GM12892 (cell line): ENCODE measurements at regions not wholly inside any gene's neighbourhood (a gene's known extent, or its start where the extent isn't known, plus 50 kb on each side); places are given as distances from the start of the nearest gene placed in this dataset.

ENCODE experiments used
- DNase-seq: peaks from one replicate; pipeline ENCODE4 v3.0.0; 2011; ENCODE audit not compliant: insufficient read length
- FAIRE-seq: peaks from 2 replicates; lab custom pipeline; 2011; peaks lifted over from hg19 to GRCh38; lab: Jason Lieb, UNC
- POLR2A ChIP-seq: IDR thresholded peaks from 2 replicates; pipeline ENCODE4 v1.6.1; 2011; ENCODE audit warnings: low read depth, low read length, control low read depth
- POLR2AphosphoS5 ChIP-seq: IDR thresholded peaks from 2 replicates; pipeline ENCODE4 v1.6.1; 2011; ENCODE audit warnings: low read depth, low read length, control low read depth
- TAF1 ChIP-seq: IDR thresholded peaks from 2 replicates; pipeline ENCODE4 v1.6.1; 2011; ENCODE audit warnings: low read depth, mild to moderate bottlenecking, control low read depth, low read length, borderline replicate concordance

GRCh38 chr2:41985573-41986095, 62.2 kb upstream of the PKDCC start:
- TF ChIP-seq TAF1: no peak
- TF ChIP-seq POLR2AphosphoS5: no peak
- TF ChIP-seq POLR2A: no peak
- DNase-seq: no peak
- FAIRE-seq: no peak

DNA sequence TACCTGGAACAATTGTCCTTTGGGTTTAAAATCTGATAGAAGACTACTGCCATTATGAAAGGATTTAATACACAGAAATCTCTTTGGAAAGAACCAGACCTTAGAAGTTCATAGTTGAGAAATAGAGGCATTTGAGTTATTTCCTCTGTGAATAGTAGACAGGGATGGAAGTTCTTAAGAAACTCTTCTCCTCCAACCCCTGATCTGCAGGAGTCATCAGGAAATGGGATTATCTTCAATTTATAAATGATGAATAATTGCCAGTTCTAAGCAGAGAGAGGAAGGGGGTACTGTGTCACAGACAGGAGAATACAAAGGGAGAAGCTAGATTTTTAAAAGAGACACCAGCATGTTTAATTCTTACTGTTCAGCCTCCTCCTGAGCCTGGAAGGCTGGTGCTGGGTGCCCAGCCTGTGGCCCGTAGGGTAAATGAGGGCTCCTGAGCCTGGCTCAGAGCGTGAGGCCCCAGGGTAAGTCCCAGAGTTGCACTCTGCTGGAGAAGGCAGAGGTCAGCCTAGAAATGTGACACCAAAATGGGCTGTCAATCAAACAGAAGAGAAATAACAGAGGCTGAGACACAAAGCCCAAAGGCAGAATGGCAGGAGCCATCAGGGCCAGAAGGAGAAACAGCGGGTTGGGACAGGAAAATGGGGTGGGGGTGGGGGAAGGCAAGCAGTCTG, 58.2 kb upstream of the PKDCC start:
- DNase-seq: no peak
- FAIRE-seq: no peak
- TF ChIP-seq POLR2A (no peak), POLR2AphosphoS5 (no peak), TAF1 (no peak)

DNA sequence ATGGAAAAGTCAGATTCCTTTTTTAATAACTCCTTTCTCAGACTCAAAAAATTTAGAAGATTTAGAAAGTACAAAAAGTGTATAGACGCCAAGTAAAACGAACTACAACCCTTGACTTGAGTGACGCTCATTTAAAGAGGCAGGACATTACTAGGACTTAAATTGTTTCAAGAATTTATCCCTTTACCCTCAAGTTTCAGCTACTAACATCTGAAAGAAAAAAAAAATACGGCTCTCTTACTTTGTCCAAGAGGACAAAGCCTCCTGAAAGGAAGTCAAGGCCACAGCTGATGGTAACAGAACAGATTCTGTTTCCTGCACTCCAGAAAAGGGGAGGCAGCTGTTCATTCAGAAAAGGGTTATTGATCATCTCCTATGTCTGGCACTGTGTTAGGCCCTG, 57.6 kb upstream of the PKDCC start:
- TF ChIP-seq TAF1 (no peak), POLR2A (no peak), POLR2AphosphoS5 (no peak)
- no peak for FAIRE-seq
- no peak for DNase-seq

DNA sequence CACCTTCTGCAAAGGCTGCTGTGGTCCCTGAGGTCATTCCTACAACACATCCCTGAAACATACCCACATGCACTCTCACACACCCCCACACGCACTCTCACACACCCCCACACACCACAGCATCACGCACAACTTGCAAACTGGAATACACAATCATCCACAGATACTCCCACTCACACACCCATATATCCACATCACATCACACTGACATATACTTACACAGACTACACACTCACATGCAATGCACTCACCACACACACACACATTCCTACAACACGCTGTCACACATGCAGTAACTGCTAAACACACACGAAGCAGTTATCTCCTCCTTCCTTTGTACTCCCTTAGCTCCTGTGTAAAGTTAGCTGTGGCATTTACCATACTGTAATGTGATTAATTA, 57.1 kb upstream of the PKDCC start:
- TF ChIP-seq TAF1 (no peak), POLR2A (no peak), POLR2AphosphoS5 (no peak)
- no peak for FAIRE-seq
- DNase-seq: no peak

DNA sequence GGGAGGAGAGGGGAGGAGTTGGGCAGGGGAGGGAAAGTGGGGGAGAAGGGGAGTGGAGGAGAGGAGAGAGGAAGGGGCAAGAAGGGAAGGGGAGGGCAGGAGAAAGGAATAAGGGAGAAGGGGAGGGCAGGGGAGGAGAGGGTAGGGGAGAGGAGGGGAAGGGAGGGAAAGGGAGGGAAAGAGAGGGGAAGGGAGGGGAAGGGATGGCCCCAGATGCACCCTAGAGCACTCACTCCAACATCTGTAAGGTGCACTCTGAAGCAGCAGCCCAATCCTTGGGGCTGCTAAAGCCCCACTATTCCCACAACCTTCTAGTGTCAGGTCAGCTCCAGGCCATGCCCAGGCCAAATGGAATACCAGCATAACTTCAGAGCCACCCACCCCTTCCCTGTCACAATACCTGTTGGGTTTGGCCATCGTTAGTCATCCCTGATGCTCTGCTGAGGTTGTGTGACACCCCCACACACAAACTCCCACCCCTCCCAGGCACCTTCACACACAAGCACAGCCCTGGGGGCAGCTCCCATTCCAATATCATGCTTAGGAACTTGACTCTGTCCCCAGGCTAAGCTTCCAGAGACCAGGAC, 55.7 kb upstream of the PKDCC start:
- DNase-seq: no peak
- FAIRE-seq: no peak
- TF ChIP-seq POLR2AphosphoS5: no peak
- no peak for TF ChIP-seq POLR2A
- TF ChIP-seq TAF1: no peak

GRCh38 chr2:41992671-41993434, 55.0 kb upstream of the PKDCC start:
- TF ChIP-seq TAF1 (no peak), POLR2AphosphoS5 (no peak), POLR2A (no peak)
- no peak for FAIRE-seq
- no peak for DNase-seq

GRCh38 chr2:41993435-41993925, 54.3 kb upstream of the PKDCC start:
- FAIRE-seq: no peak
- TF ChIP-seq TAF1: no peak
- no peak for TF ChIP-seq POLR2A
- TF ChIP-seq POLR2AphosphoS5: no peak
- no peak for DNase-seq

- FAIRE-seq (no peak), DNase-seq (no peak)
- TF ChIP-seq POLR2A: no peak
- no peak for TF ChIP-seq TAF1
- no peak for TF ChIP-seq POLR2AphosphoS5
These were observed 53.6 kb upstream of the PKDCC start for GRCh38 chr2:41994233-41994637.

DNA sequence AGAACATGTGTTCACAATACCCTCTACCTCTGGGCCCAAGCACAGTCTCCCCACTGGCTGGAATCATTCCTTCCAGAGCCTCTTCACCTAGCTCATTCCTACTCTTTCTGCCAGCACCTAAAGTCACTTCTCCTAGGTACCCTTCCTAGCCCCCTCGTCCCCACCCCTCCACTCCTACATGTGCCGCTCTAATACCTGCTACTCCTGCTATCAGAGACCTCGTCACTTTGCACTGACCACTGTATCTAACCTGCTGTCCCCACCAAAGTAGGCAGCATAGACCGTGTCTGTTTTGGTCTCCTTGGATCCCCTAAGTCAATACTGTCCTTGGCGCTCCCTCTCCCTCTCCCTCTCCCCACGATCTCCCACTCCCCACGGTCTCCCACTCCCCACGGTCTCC, 53.2 kb upstream of the PKDCC start:
- no peak for DNase-seq
- TF ChIP-seq POLR2AphosphoS5 (no peak), POLR2A (no peak)
- FAIRE-seq: no peak

- DNase-seq (no peak), FAIRE-seq (no peak)
- no peak for TF ChIP-seq POLR2A
- no peak for TF ChIP-seq TAF1
These were observed 50.3 kb upstream of the PKDCC start for GRCh38 chr2:41997561-41997960.
